NCI-H1694 treated with DMSO at 0.1 percent for 48 hours (cell line): ENCODE measurements at regions not wholly inside any gene's neighbourhood (a gene's known extent, or its start where the extent isn't known, plus 50 kb on each side); places are given as distances from the start of the nearest gene placed in this dataset.

Experiments used
- DNase-seq: peaks from one replicate; lab custom pipeline; 2025; lab: John Stamatoyannopoulos, UW

GRCh38 chr5:97728920-97729319 is 545.9 kb upstream of the RIOK2 start:
- DNase-seq = no peak

- DNase-seq = no peak
Measured at GRCh38 chr5:97729938-97730337, 546.9 kb upstream of the RIOK2 start.

GRCh38 chr5:97735209-97735608 is 552.2 kb upstream of the RIOK2 start:
- no peak for DNase-seq

GRCh38 chr5:97737608-97738007 is 554.6 kb upstream of the RIOK2 start:
- DNase-seq = no peak

- DNase-seq = no peak
Measured at GRCh38 chr5:97745817-97746216, 562.8 kb upstream of the RIOK2 start.

- no peak for DNase-seq
Measured at GRCh38 chr5:97750576-97750975, 567.5 kb upstream of the RIOK2 start.

- no peak for DNase-seq
Measured at GRCh38 chr5:97751540-97751939, 568.5 kb upstream of the RIOK2 start.

- no peak for DNase-seq
Measured at GRCh38 chr5:97752871-97753270, 569.8 kb upstream of the RIOK2 start.

- DNase-seq = no peak
Measured at GRCh38 chr5:97762483-97762882, 579.4 kb upstream of the RIOK2 start.

GRCh38 chr5:97764700-97765099 is 581.7 kb upstream of the RIOK2 start:
- no peak for DNase-seq

GRCh38 chr5:97778451-97778850 is 595.4 kb upstream of the RIOK2 start:
- no peak for DNase-seq

- DNase-seq = no peak
Measured at GRCh38 chr5:97788369-97788768, 605.3 kb upstream of the RIOK2 start.

GRCh38 chr5:97797994-97798451 is 615.0 kb upstream of the RIOK2 start:
- DNase-seq = no peak

GRCh38 chr5:97801461-97801860 is 618.4 kb upstream of the RIOK2 start:
- no peak for DNase-seq

GRCh38 chr5:97820138-97820537 is 637.1 kb upstream of the RIOK2 start:
- DNase-seq = no peak

GRCh38 chr5:97832645-97833296 is 649.7 kb upstream of the RIOK2 start:
- DNase-seq = no peak

GRCh38 chr5:97834561-97834960 is 651.5 kb upstream of the RIOK2 start:
- no peak for DNase-seq

- no peak for DNase-seq
Measured at GRCh38 chr5:97835112-97835511, 652.1 kb upstream of the RIOK2 start.

- DNase-seq = no peak
Measured at GRCh38 chr5:97836816-97837215, 653.8 kb upstream of the RIOK2 start.

GRCh38 chr5:97838214-97838613 is 655.2 kb upstream of the RIOK2 start:
- DNase-seq = no peak

- no peak for DNase-seq
Measured at GRCh38 chr5:97839341-97840086, 656.5 kb upstream of the RIOK2 start.

- no peak for DNase-seq
Measured at GRCh38 chr5:97840643-97841042, 657.6 kb upstream of the RIOK2 start.

- DNase-seq = no peak
Measured at GRCh38 chr5:97842687-97843086, 659.6 kb upstream of the RIOK2 start.

- no peak for DNase-seq
Measured at GRCh38 chr5:97844797-97845196, 661.8 kb upstream of the RIOK2 start.
